HepG2 (cell line): ENCODE measurements at regions not wholly inside any gene's neighbourhood (a gene's known extent, or its start where the extent isn't known, plus 50 kb on each side); places are given as distances from the start of the nearest gene placed in this dataset.

Source experiments
- ATAC-seq: fragments of 200-7000 bp; cut with Tn5 transposase; 3 replicates; pipeline ENCODE4 v1.9.1; 2020; ENCODE audit warnings: mild to moderate bottlenecking, moderate library complexity
- BruUV-seq: library from RNA; stranded (reverse); fragments of 400-500 nt; replicated peaks from 2 replicates; lab custom pipeline; 2021; lab: Mats Ljungman, UMichigan
- CTCF ChIA-PET: fragments of 300-600 bp; formaldehyde crosslinking; extraction: SDS; loops from one replicate; lab custom pipeline; 2021; ENCODE audit warnings: low total read pairs, inconsistent platforms, low intra/inter-chr PET ratio; lab: Yijun Ruan, JAX
- POLR2A ChIA-PET: fragments of 350-600 bp; sonication (Branson Sonifier 250); formaldehyde crosslinking; loops from one replicate; lab custom pipeline; 2020; ENCODE audit warnings: antibody characterized with exemption, inconsistent platforms; lab: Yijun Ruan, JAX
- DNase-seq: peaks from one replicate; pipeline ENCODE4 v3.0.0-alpha.2; 2015; ENCODE audit warnings: low spot score
- FAIRE-seq: peaks from 3 replicates; lab custom pipeline; 2011; peaks lifted over from hg19 to GRCh38; lab: Jason Lieb, UNC
- H2AFZ ChIP-seq: one replicate; pipeline ENCODE4 v1.6.1; 2011; ENCODE audit warnings: low read length, inconsistent platforms
- H3K27ac ChIP-seq: fragments of 300-600 bp; 3 replicates; pipeline ENCODE4 v1.8.0; 2011; ENCODE audit warnings: mixed run types, mild to moderate bottlenecking, mixed read lengths, low read length, inconsistent platforms; ENCODE audit not compliant: insufficient read depth; ENCODE audit errors: extremely low read length
- H3K27me3 ChIP-seq, 2 experiments: fragments of 200-600 bp in 1 of 2; 2 replicates in 1 of 2; 3 replicates in 1 of 2; pipeline versions ENCODE4 v1.6.0 to v1.8.0; 2011; ENCODE audit warnings: low read length in 2 of 2, mild to moderate bottlenecking in 2 of 2, moderate library complexity in 2 of 2, inconsistent platforms in 1 of 2; ENCODE audit not compliant: insufficient read depth in 2 of 2, control insufficient read depth in 1 of 2
- H3K36me3 ChIP-seq, 2 experiments: fragments of 200-600 bp in 1 of 2; replicated peaks in 1 of 2; 2 replicates in 1 of 2; 3 replicates in 1 of 2; pipeline versions ENCODE4 v1.5.1 to v1.8.0; 2011; ENCODE audit warnings: low read length in 2 of 2, inconsistent platforms in 1 of 2; ENCODE audit not compliant: insufficient read depth in 2 of 2, control insufficient read depth in 1 of 2
- H3K4me1 ChIP-seq: 2 replicates; pipeline ENCODE4 v1.5.1; 2012; ENCODE audit warnings: low read length, inconsistent platforms; ENCODE audit not compliant: insufficient read depth
- H3K4me2 ChIP-seq: 2 replicates; pipeline ENCODE4 v1.6.0; 2011; ENCODE audit warnings: low read depth, low read length, inconsistent platforms
- H3K4me3 ChIP-seq, 3 experiments: fragments of 200-600 bp in 1 of 3; sonication (generic), shearing (Covaris generic) in 1 of 3; replicated peaks in 1 of 3; 2 replicates each; pipeline ENCODE4 v1.5.1; 2011 to 2016; ENCODE audit warnings: low read length in 3 of 3, inconsistent platforms in 2 of 3, low read depth in 2 of 3, mild to moderate bottlenecking in 2 of 3, control low read depth in 1 of 3, mixed read lengths in 1 of 3; ENCODE audit not compliant: insufficient read depth in 1 of 3
- H3K79me2 ChIP-seq: one replicate; pipeline ENCODE4 v1.6.1; 2011; ENCODE audit warnings: low read length, inconsistent platforms; ENCODE audit not compliant: insufficient read depth
- H3K9ac ChIP-seq: 2 replicates; pipeline ENCODE4 v1.6.0; 2011; ENCODE audit warnings: mild to moderate bottlenecking, low read depth, low read length, inconsistent platforms; ENCODE audit not compliant: insufficient read depth
- H3K9me3 ChIP-seq: 2 replicates; pipeline ENCODE4 v1.5.1; 2012; ENCODE audit warnings: mild to moderate bottlenecking, low read length
- H4K20me1 ChIP-seq: 2 replicates; pipeline ENCODE4 v1.6.0; 2011; ENCODE audit warnings: inconsistent platforms, mild to moderate bottlenecking, low read length, moderate library complexity; ENCODE audit not compliant: insufficient read depth
- CHD2 ChIP-seq: IDR thresholded peaks from 2 replicates; pipeline ENCODE4 v1.6.1; 2011; ENCODE audit warnings: low read depth, low read length, improper control_type of control experiment
- FIP1L1 ChIP-seq: fragments of 200-400 bp; formaldehyde crosslinking; IDR thresholded peaks from 2 replicates; pipeline ENCODE4 v1.6.1; 2018; ENCODE audit warnings: low read depth, mild to moderate bottlenecking, low read length, moderate library complexity, borderline replicate concordance; ENCODE audit not compliant: insufficient read depth
- GATAD2A ChIP-seq: IDR thresholded peaks from 2 replicates; pipeline ENCODE4 v1.6.1; 2016
- NRL ChIP-seq: sonication (generic); formaldehyde crosslinking; IDR thresholded peaks from 2 replicates; pipeline ENCODE4 v1.5.0; 2020; ENCODE audit warnings: missing genetic modification reagents, mild to moderate bottlenecking, moderate library complexity, borderline replicate concordance
- ZBED4 ChIP-seq: sonication (generic); formaldehyde crosslinking; IDR thresholded peaks from 2 replicates; pipeline ENCODE4 v1.4.0; 2020; ENCODE audit warnings: missing genetic modification reagents, borderline replicate concordance
- ZBTB2 ChIP-seq: sonication (generic); formaldehyde crosslinking; IDR thresholded peaks from 2 replicates; pipeline ENCODE4 v1.8.0; 2022; ENCODE audit warnings: low read depth, missing genetic modification reagents
- ZFX ChIP-seq: sonication (generic); formaldehyde crosslinking; IDR thresholded peaks from 2 replicates; pipeline ENCODE4 v1.4.0; 2020; ENCODE audit warnings: mild to moderate bottlenecking, low read depth, missing genetic modification reagents, moderate library complexity
- ZNF253 ChIP-seq: sonication (generic); formaldehyde crosslinking; IDR thresholded peaks from 2 replicates; pipeline ENCODE4 v1.8.0; 2022; ENCODE audit warnings: mild to moderate bottlenecking, missing genetic modification reagents, borderline replicate concordance
- ZNF44 ChIP-seq: sonication (generic); formaldehyde crosslinking; IDR thresholded peaks from 2 replicates; pipeline ENCODE4 v1.5.1; 2020; ENCODE audit warnings: mild to moderate bottlenecking, missing genetic modification reagents
- ZNF558 ChIP-seq: sonication (generic); formaldehyde crosslinking; IDR thresholded peaks from 2 replicates; pipeline ENCODE4 v1.9.0; 2022; ENCODE audit warnings: mild to moderate bottlenecking, missing genetic modification reagents, borderline replicate concordance
- ZNF660 ChIP-seq: sonication (generic); formaldehyde crosslinking; IDR thresholded peaks from 2 replicates; pipeline ENCODE4 v1.5.1; 2020; ENCODE audit warnings: mild to moderate bottlenecking, low read depth, missing genetic modification reagents, borderline replicate concordance
- ZSCAN12 ChIP-seq: sonication (generic); formaldehyde crosslinking; IDR thresholded peaks from 2 replicates; pipeline ENCODE4 v1.9.0; 2021; ENCODE audit warnings: mild to moderate bottlenecking, missing genetic modification reagents
- WGBS: methylation state at CpG from one replicate; pipeline ENCODE4 v1.1.6; 2017; ENCODE audit warnings: low lambda C conversion rate; 5-methylcytosine and 5-hydroxymethylcytosine counted together
- in situ Hi-C: cut with HindIII; loops from 2 replicates; pipeline ENCODE4 v1.10.0; 2017; ENCODE audit warnings: low pct_unique_long_range_greater_than_20kb; ENCODE audit not compliant: extremely low pct_ligation_motif_present
- intact Hi-C: fragments of 100-400 bp; cut with micrococcal nuclease; formaldehyde crosslinking; loops from one replicate; pipeline ENCODE4 v1.10.0; 2022; ENCODE audit not compliant: unreplicated experiment

- DNase-seq = no peak
- no peak for FAIRE-seq
- Histone ChIP-seq H2AFZ (no peak overlapping the region), H3K4me1 (no peaks in the 10 kb centered on the region), H3K9ac (no peak overlapping the region), H3K4me2 (no peak overlapping the region), H3K36me3 (no peaks in the 10 kb centered on the region), H3K27me3 (peaks cover 0 to 15% of the 10 kb centered on the region in 2 experiments; a peak in 2 of 5 replicates), H3K27ac (no peak overlapping the region), H3K4me3 (no peak overlapping the region), H4K20me1 (no peaks in the 10 kb centered on the region), H3K9me3 (no peaks in the 10 kb centered on the region), H3K79me2 (no peaks in the 10 kb centered on the region)
- intact Hi-C loops (no loop called here), in situ Hi-C loops (no loop called here)
- no peak for ATAC-seq
- BruUV-seq = no TSS peak
- CTCF ChIA-PET = no interaction called here
- TF ChIP-seq ZNF558 (CRISPR knock-in tag) = no peak
- 1% methylated on average over 4 of the region's 4 CpGs for WGBS
- POLR2A ChIA-PET = no interaction called here
Observed at GRCh38 chr10:120162471-120162870, 269.9 kb downstream of the SEC23IP start.

GRCh38 chr10:120172356-120172755, 279.8 kb downstream of the SEC23IP start:
- H3K9me3 ChIP-seq = no peaks in the 10 kb centered on the region
- peaks cover 0 to 15% of the 10 kb centered on the region in 2 experiments; a peak in 2 of 5 replicates for H3K27me3 ChIP-seq
- CTCF ChIA-PET = no interaction called here
- POLR2A ChIA-PET = no interaction called here
- no peak overlapping the region for H3K4me2 ChIP-seq
- no peak overlapping the region for H3K9ac ChIP-seq
- H3K79me2 ChIP-seq = no peaks in the 10 kb centered on the region
- FAIRE-seq (no peak), DNase-seq (no peak), ATAC-seq (no peak)
- no peak overlapping the region for H3K27ac ChIP-seq
- H2AFZ ChIP-seq = no peak overlapping the region
- BruUV-seq = no TSS peak
- no peaks in the 10 kb centered on the region for H4K20me1 ChIP-seq
- WGBS = 26% methylated on average over 4 of the region's 4 CpGs
- no peak overlapping the region for H3K4me3 ChIP-seq
- no peak for TF ChIP-seq ZNF44 (CRISPR knock-in tag)
- TF ChIP-seq GATAD2A (CRISPR knock-in tag) = no peak
- TF ChIP-seq CHD2 = no peak
- TF ChIP-seq ZBED4 (CRISPR knock-in tag) = no peak
- TF ChIP-seq FIP1L1 = no peak
- no peak for TF ChIP-seq ZFX (CRISPR knock-in tag)
- no peak for TF ChIP-seq ZSCAN12
- no peak for TF ChIP-seq NRL (CRISPR knock-in tag)
- TF ChIP-seq ZNF660 = no peak
- TF ChIP-seq ZBTB2 (CRISPR knock-in tag) = no peak
- TF ChIP-seq ZNF253 = no peak
- intact Hi-C loops = no loop called here
- H3K36me3 ChIP-seq = no peaks in the 10 kb centered on the region
- in situ Hi-C loops = no loop called here
- H3K4me1 ChIP-seq = no peaks in the 10 kb centered on the region
